ENCODE measurements at regions not wholly inside any gene's neighbourhood (a gene's known extent, or its start where the extent isn't known, plus 50 kb on each side); places are given as distances from the start of the nearest gene placed in this dataset.
"Not testable (repeated sequence)": the region's sequence is repeated elsewhere in the genome, so short reads cannot be mapped to it uniquely, and the experiment has no call there.

- no peak for DNase-seq (ENCODE audit: low read depth)
Measured at GRCh38 chr16:85443531-85443930, 169.6 kb upstream of the GSE1 start.

GRCh38 chr16:85445064-85445778, 167.9 kb upstream of the GSE1 start:
- no peak for DNase-seq (ENCODE audit: low read depth)

GRCh38 chr16:85445779-85446222, 167.3 kb upstream of the GSE1 start:
- DNase-seq (ENCODE audit: low read depth), result no peak

- DNase-seq (ENCODE audit: low read depth), result no peak
Measured at GRCh38 chr16:85446951-85447692, 166.0 kb upstream of the GSE1 start.

GRCh38 chr16:85447693-85448313, 165.3 kb upstream of the GSE1 start:
- no peak for DNase-seq (ENCODE audit: low read depth)

- no peak for DNase-seq (ENCODE audit: low read depth)
Measured at GRCh38 chr16:85448557-85449190, 164.4 kb upstream of the GSE1 start.

GRCh38 chr16:85449191-85449884, 163.8 kb upstream of the GSE1 start:
- DNase-seq (ENCODE audit: low read depth), result no peak

- no peak for DNase-seq (ENCODE audit: low read depth)
Measured at GRCh38 chr16:85449885-85450245, 163.3 kb upstream of the GSE1 start.

- not testable (repeated sequence) for DNase-seq (ENCODE audit: low read depth)
Measured at GRCh38 chr16:85451142-85451541, 162.0 kb upstream of the GSE1 start.

GRCh38 chr16:85451641-85452363, 161.3 kb upstream of the GSE1 start:
- no peak for DNase-seq (ENCODE audit: low read depth)

GRCh38 chr16:85452364-85453193, 160.5 kb upstream of the GSE1 start:
- DNase-seq (ENCODE audit: low read depth), result no peak

GRCh38 chr16:85453194-85453678, 159.9 kb upstream of the GSE1 start:
- no peak for DNase-seq (ENCODE audit: low read depth)

GRCh38 chr16:85453703-85454102, 159.4 kb upstream of the GSE1 start:
- no peak for DNase-seq (ENCODE audit: low read depth)

- DNase-seq (ENCODE audit: low read depth), result no peak
Measured at GRCh38 chr16:85454171-85454872, 158.8 kb upstream of the GSE1 start.

- no peak for DNase-seq (ENCODE audit: low read depth)
Measured at GRCh38 chr16:85455534-85455933, 157.6 kb upstream of the GSE1 start.

- no peak for DNase-seq (ENCODE audit: low read depth)
Measured at GRCh38 chr16:85457366-85457765, 155.8 kb upstream of the GSE1 start.

- no peak for DNase-seq (ENCODE audit: low read depth)
Measured at GRCh38 chr16:85458968-85459367, 154.2 kb upstream of the GSE1 start.

- DNase-seq (ENCODE audit: low read depth), result no peak
Measured at GRCh38 chr16:85459529-85460251, 153.4 kb upstream of the GSE1 start.

Data from fibroblast of the conjunctiva (primary cell).